HG02938 (cell line): ENCODE measurements at regions not wholly inside any gene's neighbourhood (a gene's known extent, or its start where the extent isn't known, plus 50 kb on each side); places are given as distances from the start of the nearest gene placed in this dataset.
"Not testable (repeated sequence)": the region's sequence is repeated elsewhere in the genome, so short reads cannot be mapped to it uniquely, and the experiment has no call there.

Source experiments
- ATAC-seq: cut with Tn5 transposase; IDR thresholded peaks from one replicate; pipeline ENCODE4 v1.9.1; 2021; ENCODE audit warnings: mild to moderate bottlenecking, moderate library complexity; ENCODE audit not compliant: unreplicated experiment

DNA sequence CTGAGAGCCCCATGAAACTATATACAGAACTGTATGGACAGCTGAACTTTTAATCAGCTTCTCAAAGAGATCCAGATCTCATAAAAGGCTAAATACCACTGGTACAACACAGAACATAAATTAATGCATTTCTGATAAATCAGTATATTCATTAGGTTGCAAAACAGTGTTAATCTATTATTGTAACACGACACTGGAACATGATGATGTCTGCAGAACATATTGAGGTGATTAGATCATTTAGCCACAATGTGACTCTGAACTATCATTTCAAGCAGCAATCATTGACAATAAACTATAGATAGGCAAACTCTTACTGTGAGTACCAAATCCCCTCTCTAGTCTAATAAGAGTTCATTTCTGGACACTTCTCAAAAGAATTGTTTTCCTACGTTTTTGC is 50.3 kb downstream of the GASK1B start:
- no peak for ATAC-seq

GRCh38 chr4:158121161-158121579 is 51.7 kb downstream of the GASK1B start:
- no peak for ATAC-seq

DNA sequence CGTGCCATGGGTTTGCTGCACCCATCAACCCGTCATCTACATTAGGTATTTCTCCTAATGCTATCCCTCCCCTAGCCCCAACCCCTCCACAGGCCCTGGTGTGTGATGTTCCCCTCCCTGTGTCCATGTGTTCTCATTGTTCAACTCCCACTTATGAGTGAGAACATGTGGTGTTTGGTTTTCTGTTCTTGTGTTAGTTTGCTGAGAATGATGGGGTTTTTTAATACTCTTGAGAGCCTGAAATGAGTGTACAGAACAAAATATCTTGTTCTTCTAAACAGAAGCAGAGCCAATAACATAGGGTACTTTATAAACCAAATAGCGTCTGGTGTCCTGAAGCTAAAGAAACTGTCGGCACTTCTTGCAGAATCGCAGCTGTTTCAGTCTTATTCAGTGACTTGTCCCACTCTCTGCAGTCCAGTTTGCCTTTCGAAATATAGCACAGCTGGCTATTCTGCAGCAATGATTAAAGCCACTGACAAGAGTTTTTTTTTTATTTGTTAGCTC is 52.1 kb downstream of the GASK1B start:
- ATAC-seq, result not testable (repeated sequence)

- ATAC-seq, result no peak
These were observed 60.2 kb downstream of the GASK1B start for GRCh38 chr4:158112611-158113010.

DNA sequence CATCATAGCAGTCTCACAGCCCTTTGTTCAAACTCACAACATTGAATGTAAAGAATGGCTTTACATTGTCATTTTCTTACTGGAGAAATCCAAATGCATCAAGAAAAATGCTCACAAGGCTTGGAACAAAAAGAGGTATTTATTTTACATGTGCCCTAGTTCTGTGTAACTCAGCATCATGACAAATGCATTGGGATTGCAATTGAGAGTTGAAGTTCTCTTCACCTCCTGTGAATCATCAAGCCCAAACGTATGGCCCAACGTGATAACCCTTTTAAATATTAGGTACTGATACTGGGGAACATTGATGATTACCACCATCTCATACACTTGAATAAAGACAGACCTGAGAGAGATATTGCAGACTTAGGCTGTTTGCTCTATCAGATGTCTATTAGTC is 61.6 kb downstream of the GASK1B start:
- ATAC-seq, result no peak

DNA sequence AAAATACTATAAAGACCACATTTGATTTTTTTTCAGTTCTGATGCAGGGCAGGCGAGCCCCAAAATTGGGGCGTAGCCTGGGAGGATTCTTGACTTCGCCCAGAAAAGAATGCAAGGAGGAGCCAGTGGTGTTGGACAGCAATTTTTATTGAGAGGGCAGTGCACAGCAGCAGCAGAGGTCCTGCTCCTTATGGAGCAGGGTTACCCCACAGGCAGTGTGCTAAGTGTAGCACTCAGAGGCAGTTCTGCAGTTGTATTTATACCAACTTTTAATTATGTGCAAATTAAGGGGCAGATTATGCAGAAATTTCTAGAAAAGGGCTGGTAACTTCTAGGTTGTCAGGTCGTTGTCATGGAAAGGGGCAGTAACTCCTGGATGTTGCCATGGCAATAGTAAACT is 69.9 kb downstream of the GASK1B start:
- ATAC-seq, result no peak

- no peak for ATAC-seq
These were observed 73.1 kb downstream of the GASK1B start for GRCh38 chr4:158099686-158100085.

DNA sequence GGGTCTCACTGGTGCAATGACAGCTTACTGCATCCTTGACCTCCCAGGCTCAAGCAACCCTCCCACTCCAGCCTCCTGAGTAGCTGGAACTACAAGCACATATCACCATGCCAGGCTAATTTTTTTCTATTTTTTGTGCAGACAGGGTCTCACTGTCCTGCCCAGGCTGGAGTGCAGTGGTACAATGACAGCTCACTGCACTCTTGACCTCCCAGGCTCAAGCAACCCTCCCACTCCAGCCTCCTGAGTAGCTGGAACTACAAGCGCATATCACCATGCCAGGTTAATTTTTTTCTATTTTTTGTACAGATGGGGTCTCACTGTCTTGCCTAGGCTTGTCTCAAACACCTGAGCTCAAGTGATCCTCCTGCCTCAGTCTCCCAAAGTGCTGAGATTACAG is 74.0 kb downstream of the GASK1B start:
- no peak for ATAC-seq

DNA sequence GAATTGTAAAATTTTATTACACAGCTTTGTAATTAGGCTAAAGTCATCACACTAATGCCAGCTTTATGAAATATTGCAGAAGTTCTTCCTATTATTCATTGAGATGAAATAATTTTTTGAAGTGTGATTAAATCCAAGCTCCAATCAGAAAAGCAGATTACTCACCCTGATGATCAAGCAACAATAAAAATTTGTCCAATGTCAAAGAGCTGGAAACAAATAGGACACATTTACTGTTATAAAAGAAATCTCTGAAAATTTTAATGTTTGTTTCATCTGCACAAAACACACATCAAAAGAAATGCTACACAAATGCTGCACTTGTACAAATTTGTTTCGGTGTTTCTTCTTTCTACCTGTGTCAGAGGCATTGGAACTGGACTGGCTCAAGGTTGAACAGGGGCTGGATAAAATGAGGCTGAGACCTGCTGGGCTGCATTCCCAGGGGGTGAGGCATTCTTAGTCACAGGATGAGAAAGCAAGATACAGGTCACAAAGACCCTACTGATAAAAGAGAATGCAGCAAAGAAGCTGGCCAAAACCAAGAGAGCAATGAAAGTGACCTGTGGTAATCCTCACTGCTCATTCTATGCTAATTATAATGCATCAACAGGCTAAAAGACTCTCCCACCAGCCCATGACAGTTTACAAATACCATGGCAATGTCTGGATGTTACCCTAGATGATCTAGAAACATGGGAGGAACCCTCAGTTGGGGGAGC is 78.3 kb downstream of the GASK1B start:
- ATAC-seq, result no peak

GRCh38 chr4:158090323-158090722 is 82.5 kb downstream of the GASK1B start:
- no peak for ATAC-seq

DNA sequence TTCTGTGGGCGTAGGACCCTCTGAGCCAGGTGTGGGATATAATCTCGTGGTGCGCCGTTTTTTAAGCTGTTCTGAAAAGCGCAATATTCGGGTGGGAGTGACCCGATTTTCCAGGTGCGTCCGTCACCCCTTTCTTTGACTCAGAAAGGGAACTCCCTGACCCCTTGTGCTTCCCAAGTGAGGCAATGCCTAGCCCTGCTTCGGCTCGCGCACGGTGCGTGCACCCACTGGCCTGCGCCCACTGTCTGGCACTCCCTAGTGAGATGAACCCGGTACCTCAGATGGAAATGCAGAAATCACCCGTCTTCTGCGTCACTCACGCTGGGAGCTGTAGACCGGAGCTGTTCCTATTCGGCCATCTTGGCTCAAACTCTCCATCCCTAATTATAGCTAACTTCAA is 82.9 kb downstream of the GASK1B start:
- not testable (repeated sequence) for ATAC-seq

- no peak for ATAC-seq
These were observed 92.5 kb downstream of the GASK1B start for GRCh38 chr4:158080354-158080753.

GRCh38 chr4:158079661-158080060 is 93.2 kb downstream of the GASK1B start:
- ATAC-seq, result no peak

GRCh38 chr4:158077835-158078234 is 95.0 kb downstream of the GASK1B start:
- no peak for ATAC-seq

DNA sequence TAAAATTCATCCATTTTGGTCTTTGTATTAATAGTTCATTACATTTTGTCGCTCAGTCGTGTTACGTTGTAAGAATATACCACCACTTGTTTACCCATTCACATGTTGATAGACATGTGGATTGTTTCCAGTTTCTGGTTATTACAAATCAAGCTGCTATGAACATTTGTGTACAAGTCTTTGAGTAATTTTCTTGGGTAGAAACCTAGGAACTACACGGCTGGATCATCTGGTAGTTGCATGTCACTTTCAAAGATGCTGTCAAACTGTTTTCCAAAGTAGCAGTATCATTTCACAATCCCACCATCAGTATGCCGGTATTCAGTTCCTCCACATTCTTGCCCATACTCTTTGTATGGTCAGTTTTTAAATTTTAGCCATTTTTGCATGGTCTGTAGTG is 98.0 kb downstream of the GASK1B start:
- ATAC-seq, result no peak

- no peak for ATAC-seq
These were observed 100.9 kb downstream of the GASK1B start for GRCh38 chr4:158071931-158072330.

DNA sequence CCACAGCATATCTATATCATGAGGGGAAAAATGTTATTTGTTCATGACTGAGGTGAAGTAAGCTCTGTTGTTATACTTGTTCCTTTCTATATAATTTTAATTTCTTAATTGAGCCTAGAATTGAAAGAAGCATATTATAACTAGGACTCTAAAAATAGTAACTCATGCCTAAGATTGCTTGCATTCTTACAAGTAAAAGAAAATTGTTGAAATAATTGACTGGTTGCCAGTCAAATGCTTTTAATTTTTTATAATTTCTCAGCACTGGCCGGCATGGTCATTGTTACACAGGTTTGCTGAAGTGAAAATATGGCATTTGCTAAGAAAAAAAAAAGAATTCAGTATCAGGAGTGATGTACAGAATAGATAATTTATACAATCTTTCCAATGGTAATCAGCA is 104.8 kb downstream of the GASK1B start:
- no peak for ATAC-seq

GRCh38 chr4:158067646-158068045 is 105.2 kb downstream of the GASK1B start:
- no peak for ATAC-seq

GRCh38 chr4:158065603-158066002 is 107.2 kb downstream of the GASK1B start:
- ATAC-seq, result no peak

- ATAC-seq, result no peak
These were observed 107.6 kb downstream of the GASK1B start for GRCh38 chr4:158065176-158065575.

DNA sequence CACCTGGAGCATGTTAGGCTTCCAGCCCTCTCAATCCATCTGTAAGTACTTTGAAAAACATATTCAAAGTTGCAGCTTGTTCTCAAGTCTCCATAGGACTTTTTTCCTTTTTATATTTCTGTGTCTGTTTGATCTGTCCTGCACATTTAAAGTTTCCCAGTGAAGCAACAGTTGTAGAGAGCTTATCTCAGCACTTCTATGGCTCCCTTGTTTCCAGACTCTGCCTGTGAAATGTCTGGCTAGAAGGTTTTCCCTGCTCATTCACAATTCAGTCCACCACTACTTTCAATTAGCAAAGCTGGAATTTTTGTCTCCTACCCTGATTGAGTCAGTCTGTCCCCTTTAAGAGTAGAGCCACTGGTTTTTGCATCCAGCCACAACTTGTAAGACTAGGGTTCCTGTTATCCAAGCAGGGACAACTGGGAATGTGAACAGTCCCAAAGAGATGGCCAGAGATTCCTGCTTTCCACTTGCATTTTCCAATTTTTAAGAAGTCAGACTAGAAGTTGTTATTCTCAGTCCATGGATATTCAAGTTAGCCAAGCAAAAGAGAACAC is 116.1 kb downstream of the GASK1B start:
- no peak for ATAC-seq

DNA sequence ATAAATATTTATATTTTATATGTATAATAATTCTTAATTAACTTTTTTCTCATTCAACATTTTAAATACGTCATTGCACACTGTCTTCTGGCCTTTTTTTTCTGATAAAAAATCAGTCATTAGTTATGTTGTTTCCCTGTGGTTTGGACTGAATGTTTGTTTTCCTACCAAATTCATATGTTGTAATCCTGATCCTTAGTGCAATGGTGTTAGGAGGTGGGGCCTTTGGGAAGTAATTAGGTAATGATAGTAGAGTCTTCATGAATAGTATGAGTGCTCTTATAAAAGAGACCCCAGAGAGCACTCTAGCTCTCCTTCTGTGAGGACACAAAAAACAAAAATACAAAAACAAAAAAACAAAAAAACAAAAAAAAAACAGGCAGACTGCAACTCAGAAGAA is 117.2 kb downstream of the GASK1B start:
- ATAC-seq, result no peak

- no peak for ATAC-seq
These were observed 119.0 kb downstream of the GASK1B start for GRCh38 chr4:158053801-158054200.
